A673 (cell line): ENCODE measurements at regions not wholly inside any gene's neighbourhood (a gene's known extent, or its start where the extent isn't known, plus 50 kb on each side); places are given as distances from the start of the nearest gene placed in this dataset.

Experiments used
- BruUV-seq: library from RNA; stranded (reverse); fragments of 400-500 nt; replicated peaks from 2 replicates; lab custom pipeline; 2021; lab: Mats Ljungman, UMichigan
- CTCF ChIA-PET: fragments of 300-600 bp; sonication (Branson Sonifier 250); formaldehyde crosslinking; loops from one replicate; lab custom pipeline; 2022; ENCODE audit warnings: antibody characterized with exemption; lab: Charles Lee
- POLR2A ChIA-PET: fragments of 300-600 bp; sonication (Branson Sonifier 250); formaldehyde crosslinking; loops from one replicate; lab custom pipeline; 2022; ENCODE audit warnings: antibody characterized with exemption; ENCODE audit not compliant: low non-redundant PET; lab: Charles Lee
- DNase-seq: peaks from one replicate; pipeline ENCODE4 v3.0.0-alpha.2; 2015; ENCODE audit warnings: low spot score
- H3K27ac ChIP-seq: fragments of 200-600 bp; sonication (generic); 2 replicates; pipeline ENCODE4 v1.5.1; 2016; ENCODE audit warnings: mixed run types, low read depth, mild to moderate bottlenecking, mixed read lengths, antibody characterized with exemption, low read length; ENCODE audit not compliant: poor library complexity, severe bottlenecking
- H3K27me3 ChIP-seq: fragments of 200-600 bp; sonication (generic); replicated peaks from 2 replicates; pipeline ENCODE4 v1.6.1; 2017; ENCODE audit warnings: mixed run types, low read depth, mild to moderate bottlenecking, mixed read lengths, antibody characterized with exemption, low read length; ENCODE audit not compliant: insufficient read depth, poor library complexity
- H3K36me3 ChIP-seq: fragments of 200-600 bp; sonication (generic); 2 replicates; pipeline ENCODE4 v1.6.1; 2016; ENCODE audit warnings: mixed run types, mild to moderate bottlenecking, mixed read lengths, antibody characterized with exemption, low read length; ENCODE audit not compliant: insufficient read depth, poor library complexity, severe bottlenecking
- H3K4me1 ChIP-seq: fragments of 200-600 bp; sonication (generic); 2 replicates; pipeline ENCODE4 v1.6.1; 2017; ENCODE audit warnings: mixed run types, mild to moderate bottlenecking, mixed read lengths, antibody characterized with exemption, low read length; ENCODE audit not compliant: insufficient read depth, poor library complexity, severe bottlenecking
- H3K4me3 ChIP-seq: fragments of 200-600 bp; sonication (generic); 2 replicates; pipeline ENCODE4 v1.5.1; 2016; ENCODE audit warnings: low read depth, mixed run types, mild to moderate bottlenecking, mixed read lengths, low read length; ENCODE audit not compliant: poor library complexity, severe bottlenecking
- H3K9me3 ChIP-seq: fragments of 200-600 bp; sonication (generic); 2 replicates; pipeline ENCODE4 v1.6.1; 2016; ENCODE audit warnings: mixed run types, low read depth, mild to moderate bottlenecking, mixed read lengths, antibody characterized with exemption, low read length; ENCODE audit not compliant: poor library complexity, severe bottlenecking
- EZH2 ChIP-seq: fragments of 200-600 bp; sonication (generic); IDR thresholded peaks from 2 replicates; pipeline ENCODE4 v1.6.1; 2017; ENCODE audit warnings: borderline replicate concordance, low read depth, mild to moderate bottlenecking, mixed read lengths, antibody characterized with exemption, low read length; ENCODE audit not compliant: poor library complexity, severe bottlenecking
- intact Hi-C: fragments of 100-400 bp; cut with micrococcal nuclease; formaldehyde crosslinking; loops from one replicate; pipeline ENCODE4 v1.10.0; 2022; ENCODE audit not compliant: unreplicated experiment
- TF ChIP-seq, protein P1 (sequence below): fragments of 300-800, 200-600 bp; sonication (generic); conservative IDR thresholded peaks from 2 replicates; pipeline ENCODE4 v1.5.1; 2017; ENCODE audit warnings: low read depth, mild to moderate bottlenecking, antibody characterized with exemption, low read length, moderate library complexity, mixed read lengths

DNA sequence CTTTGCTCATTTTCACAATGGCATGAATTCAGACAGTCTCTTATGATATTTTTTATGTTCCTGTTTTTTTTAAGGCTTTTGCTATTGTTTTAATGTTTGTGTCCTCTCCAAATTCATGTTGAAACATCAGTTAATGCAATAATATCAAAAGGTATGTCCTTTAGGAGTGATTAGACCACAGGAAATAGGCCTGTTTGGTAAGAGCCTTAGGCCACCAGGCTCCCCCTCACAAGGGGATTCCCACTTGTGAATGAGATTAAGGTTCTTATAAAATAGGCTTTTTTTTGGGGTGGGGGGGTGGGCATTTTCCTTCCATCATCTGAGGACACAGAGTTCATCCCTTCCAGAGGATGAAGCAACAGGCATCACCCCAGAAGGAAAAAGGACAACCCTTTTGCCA lies 2074.2 kb upstream of the C9orf72 start:
- no peak for TF ChIP-seq EZH2
- TF ChIP-seq, protein P1, sequence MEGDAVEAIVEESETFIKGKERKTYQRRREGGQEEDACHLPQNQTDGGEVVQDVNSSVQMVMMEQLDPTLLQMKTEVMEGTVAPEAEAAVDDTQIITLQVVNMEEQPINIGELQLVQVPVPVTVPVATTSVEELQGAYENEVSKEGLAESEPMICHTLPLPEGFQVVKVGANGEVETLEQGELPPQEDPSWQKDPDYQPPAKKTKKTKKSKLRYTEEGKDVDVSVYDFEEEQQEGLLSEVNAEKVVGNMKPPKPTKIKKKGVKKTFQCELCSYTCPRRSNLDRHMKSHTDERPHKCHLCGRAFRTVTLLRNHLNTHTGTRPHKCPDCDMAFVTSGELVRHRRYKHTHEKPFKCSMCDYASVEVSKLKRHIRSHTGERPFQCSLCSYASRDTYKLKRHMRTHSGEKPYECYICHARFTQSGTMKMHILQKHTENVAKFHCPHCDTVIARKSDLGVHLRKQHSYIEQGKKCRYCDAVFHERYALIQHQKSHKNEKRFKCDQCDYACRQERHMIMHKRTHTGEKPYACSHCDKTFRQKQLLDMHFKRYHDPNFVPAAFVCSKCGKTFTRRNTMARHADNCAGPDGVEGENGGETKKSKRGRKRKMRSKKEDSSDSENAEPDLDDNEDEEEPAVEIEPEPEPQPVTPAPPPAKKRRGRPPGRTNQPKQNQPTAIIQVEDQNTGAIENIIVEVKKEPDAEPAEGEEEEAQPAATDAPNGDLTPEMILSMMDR: no peak
- DNase-seq: no peak
- no TSS peak for BruUV-seq
- Histone ChIP-seq H3K27me3 (no peaks in the 10 kb centered on the region), H3K4me3 (no peak overlapping the region), H3K9me3 (no peaks in the 10 kb centered on the region), H3K36me3 (no peaks in the 10 kb centered on the region), H3K4me1 (no peaks in the 10 kb centered on the region), H3K27ac (no peak overlapping the region)
- intact Hi-C loops: no loop called here
- CTCF ChIA-PET: no interaction called here
- POLR2A ChIA-PET: no interaction called here

DNA sequence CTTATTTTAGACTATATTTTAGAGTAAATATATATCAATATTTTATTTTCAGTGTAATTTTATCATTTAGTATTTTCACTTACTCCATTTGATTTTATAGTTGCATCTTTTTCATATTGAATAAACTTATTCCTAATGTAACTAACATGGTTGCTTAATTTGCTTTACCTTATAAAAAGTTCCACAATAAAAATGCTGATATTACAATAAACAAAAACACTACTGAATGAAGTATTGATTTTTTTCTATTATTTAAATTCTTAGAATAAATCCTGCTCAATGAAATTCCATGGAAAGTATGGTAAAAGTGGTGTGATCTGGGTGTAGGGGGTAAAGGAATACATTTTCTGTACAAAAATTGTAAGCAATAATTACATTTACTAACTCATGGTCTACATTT lies 2074.9 kb upstream of the C9orf72 start:
- no peak overlapping the region for H3K27ac ChIP-seq
- no peak for TF ChIP-seq EZH2
- TF ChIP-seq, protein P1: no peak
- ChIA-PET CTCF (no interaction called here), POLR2A (no interaction called here)
- no peak overlapping the region for H3K4me3 ChIP-seq
- no peak for DNase-seq
- no peaks in the 10 kb centered on the region for H3K4me1 ChIP-seq
- no peaks in the 10 kb centered on the region for H3K27me3 ChIP-seq
- no TSS peak for BruUV-seq
- H3K9me3 ChIP-seq: no peaks in the 10 kb centered on the region
- intact Hi-C loops: no loop called here
- no peaks in the 10 kb centered on the region for H3K36me3 ChIP-seq

DNA sequence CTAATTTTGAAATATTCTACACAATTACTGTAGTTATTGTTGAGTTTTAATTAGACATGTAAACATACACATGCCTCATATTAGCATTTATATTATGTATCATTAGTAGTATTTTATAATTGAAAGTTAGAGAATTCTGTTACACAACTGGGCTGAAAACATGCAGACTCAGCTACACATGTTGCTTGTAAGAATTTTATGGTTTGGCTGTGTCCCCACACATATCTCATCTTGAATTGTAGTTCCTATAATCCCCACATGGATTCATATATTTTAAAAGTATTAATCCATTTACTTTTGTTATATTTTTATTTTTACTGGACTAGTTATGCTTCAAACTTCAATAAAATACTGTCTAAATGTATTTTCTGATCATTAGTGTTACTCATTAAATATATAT lies 2075.3 kb upstream of the C9orf72 start:
- intact Hi-C loops: no loop called here
- POLR2A ChIA-PET: no interaction called here
- Histone ChIP-seq H3K9me3 (no peaks in the 10 kb centered on the region), H3K36me3 (no peaks in the 10 kb centered on the region), H3K27ac (no peak overlapping the region), H3K27me3 (no peaks in the 10 kb centered on the region), H3K4me1 (no peaks in the 10 kb centered on the region), H3K4me3 (no peak overlapping the region)
- no TSS peak for BruUV-seq
- CTCF ChIA-PET: no interaction called here
- DNase-seq: no peak
- TF ChIP-seq, protein P1: no peak
- TF ChIP-seq EZH2: no peak
